OCI-LY7 (cell line): ENCODE measurements at regions not wholly inside any gene's neighbourhood (a gene's known extent, or its start where the extent isn't known, plus 50 kb on each side); places are given as distances from the start of the nearest gene placed in this dataset.

Experiments used
- CTCF ChIP-seq: fragments of 200-600 bp; sonication (generic); conservative IDR thresholded peaks from 2 replicates; pipeline ENCODE4 v1.5.1; 2014; ENCODE audit warnings: mild to moderate bottlenecking, antibody characterized with exemption, low read length, moderate library complexity, mixed read lengths
- EZH2phosphoT487 ChIP-seq: fragments of 200-600 bp; sonication (generic); IDR thresholded peaks from 2 replicates; pipeline ENCODE4 v1.6.1; 2018; ENCODE audit warnings: low read depth, borderline replicate concordance, mild to moderate bottlenecking, mixed run types, antibody characterized with exemption, low read length, moderate library complexity, mixed read lengths

- TF ChIP-seq CTCF (no peak), EZH2phosphoT487 (no peak)
Observed at GRCh38 chr13:22055259-22055658, 384.4 kb downstream of the FGF9 start.
